ENCODE measurements at regions not wholly inside any gene's neighbourhood (a gene's known extent, or its start where the extent isn't known, plus 50 kb on each side); places are given as distances from the start of the nearest gene placed in this dataset.

DNA sequence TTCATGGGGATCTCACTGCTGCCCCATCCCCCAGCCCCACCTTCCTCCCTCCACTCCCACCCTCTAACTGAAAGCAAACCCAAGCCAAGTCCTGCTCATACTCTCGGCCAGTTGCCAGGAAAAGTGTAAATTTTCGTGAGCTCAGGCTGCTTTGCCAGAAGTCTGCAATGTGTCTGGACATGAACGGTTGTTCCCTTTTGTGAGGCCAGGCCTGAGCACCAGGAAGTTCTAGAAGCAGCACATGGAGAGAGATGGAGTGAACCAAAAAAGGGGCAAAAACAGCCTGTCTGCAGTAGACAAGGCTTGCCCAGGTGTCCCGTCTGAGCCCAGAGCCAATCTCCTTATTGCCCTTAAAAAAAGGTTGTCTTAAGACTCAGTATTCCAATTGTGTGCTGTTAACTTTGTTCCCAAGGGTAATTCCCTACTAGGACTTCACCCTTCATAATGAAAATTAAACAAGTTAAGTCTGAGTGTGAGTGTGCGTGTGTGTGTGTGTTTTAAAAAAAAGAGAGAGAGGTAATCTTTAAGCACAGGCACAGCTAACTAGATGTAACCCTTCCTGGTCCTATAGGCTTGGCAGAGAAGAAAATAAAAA is 247.1 kb downstream of the BCL11A start (continued):
- TF ChIP-seq NANOG (IDR thresholded peaks at IDR 0.05; ENCODE audit: insufficient read depth, low read depth, low read length, poor library complexity, severe bottlenecking), result no peak
- TF ChIP-seq CBX8 (IDR thresholded peaks at IDR 0.05; ENCODE audit: borderline replicate concordance, low read depth, low read length), result no peak
- TF ChIP-seq CBX5 (IDR thresholded peaks at IDR 0.05; ENCODE audit: low read depth, low read length), result no peak
- TF ChIP-seq ASH2L (IDR thresholded peaks at IDR 0.05; ENCODE audit: low read length), result no peak
- no peak for TF ChIP-seq SIN3A (conservative IDR thresholded peaks at IDR 0.05 in 1 of 2, IDR thresholded peaks at IDR 0.05 in 1 of 2; ENCODE audit: low read depth in 1 of 2, low read length in 2 of 2)
- no peak for TF ChIP-seq FOSL1 (IDR thresholded peaks at IDR 0.05; ENCODE audit: insufficient read depth, low read depth, low read length)
- no peak for TF ChIP-seq KDM5A (IDR thresholded peaks at IDR 0.05; ENCODE audit: low read length)
- TF ChIP-seq GABPA (IDR thresholded peaks at IDR 0.05; ENCODE audit: borderline replicate concordance, insufficient read depth, low read length), result no peak
- TF ChIP-seq CREB1 (IDR thresholded peaks at IDR 0.05), result no peak
